ENCODE measurements at regions not wholly inside any gene's neighbourhood (a gene's known extent, or its start where the extent isn't known, plus 50 kb on each side); places are given as distances from the start of the nearest gene placed in this dataset.

DNA sequence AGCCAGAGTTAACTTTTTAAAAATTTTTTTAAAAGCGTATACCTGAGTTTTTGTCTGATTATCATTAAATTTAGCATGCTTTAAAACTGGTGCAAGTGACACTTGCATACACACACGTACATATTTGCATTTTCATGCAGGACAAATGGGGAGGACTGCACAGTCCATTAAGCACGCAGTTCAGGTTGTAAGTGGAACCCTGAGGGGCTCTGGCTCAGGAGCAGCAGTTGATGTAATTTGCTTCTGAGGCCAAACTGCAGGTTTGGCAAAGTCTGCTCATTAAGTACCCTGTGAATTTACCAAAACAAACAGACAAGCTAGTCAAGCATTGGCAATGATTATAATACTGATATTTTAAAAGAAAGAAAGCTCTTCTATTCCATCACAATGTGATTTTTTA, 215.8 kb upstream of the PFKP start:
- no peak for DNase-seq

DNA sequence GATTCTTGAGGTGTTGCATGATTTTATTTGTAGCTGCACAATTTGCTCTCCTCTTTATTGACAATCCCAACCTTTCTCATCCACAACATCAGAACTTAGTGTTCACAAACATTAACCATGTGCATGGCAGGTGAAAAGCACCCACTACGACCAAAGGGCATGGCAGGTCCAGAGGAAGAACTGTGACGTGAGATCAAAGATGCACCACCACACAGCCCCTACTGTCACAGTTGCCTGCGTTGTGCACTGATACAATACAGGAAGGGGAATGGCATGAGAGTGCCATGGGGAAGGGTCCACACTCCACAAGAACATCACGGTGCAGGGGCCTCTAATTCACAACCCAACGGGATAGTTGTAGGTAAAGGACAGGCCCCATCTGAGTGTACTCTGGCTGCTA, 217.1 kb upstream of the PFKP start:
- DNase-seq, result no peak

DNA sequence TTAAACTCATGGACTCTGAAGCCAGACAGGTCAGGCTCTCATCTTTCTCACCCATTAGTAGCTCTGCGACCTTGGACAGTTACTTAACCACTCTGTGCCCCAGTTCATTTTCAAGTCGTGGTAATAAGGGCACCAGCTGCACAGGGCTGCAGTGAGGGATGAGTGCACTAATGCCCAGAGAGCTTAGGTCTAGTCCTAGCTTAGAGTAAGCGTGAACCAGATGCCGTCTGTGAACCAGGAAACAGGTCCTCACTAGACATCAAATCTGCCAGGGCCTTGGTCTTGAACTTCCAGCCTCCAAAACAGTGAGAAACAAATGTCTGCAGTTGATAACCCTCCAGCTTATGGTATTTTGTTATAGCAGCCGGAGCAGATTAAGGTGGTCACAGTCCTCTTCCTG, 222.4 kb upstream of the PFKP start:
- no peak for DNase-seq

DNA sequence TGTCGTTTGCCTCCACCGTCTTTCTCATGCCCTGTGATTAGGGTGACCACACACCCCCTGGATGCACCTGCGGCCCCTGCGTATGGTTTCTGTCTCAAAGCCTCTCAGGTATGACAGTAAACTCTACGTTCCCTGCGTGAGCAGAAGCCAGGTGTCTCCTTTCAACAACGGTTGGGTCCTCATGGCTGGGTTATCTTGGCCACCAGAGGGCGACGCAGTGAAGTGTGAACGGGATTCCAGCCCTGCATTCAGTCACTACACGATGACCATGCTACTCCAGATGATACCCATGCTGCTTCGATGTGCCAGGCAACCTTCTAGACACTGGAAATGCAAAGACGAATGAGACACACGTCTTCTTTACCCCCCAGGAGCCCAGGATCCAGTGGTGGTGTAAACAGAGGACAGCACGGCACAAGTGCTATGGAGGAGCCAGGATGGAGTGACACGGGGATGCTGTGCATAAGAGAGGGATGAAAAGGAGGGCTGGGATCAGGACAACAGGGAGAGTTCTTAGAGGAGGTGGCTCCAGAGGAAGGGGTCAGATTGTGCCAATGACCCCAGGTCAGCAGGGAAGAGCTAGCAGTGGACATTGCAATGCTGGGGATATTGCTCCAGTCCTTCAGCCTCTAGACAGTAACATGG, 228.1 kb upstream of the PFKP start:
- no peak for DNase-seq

DNA sequence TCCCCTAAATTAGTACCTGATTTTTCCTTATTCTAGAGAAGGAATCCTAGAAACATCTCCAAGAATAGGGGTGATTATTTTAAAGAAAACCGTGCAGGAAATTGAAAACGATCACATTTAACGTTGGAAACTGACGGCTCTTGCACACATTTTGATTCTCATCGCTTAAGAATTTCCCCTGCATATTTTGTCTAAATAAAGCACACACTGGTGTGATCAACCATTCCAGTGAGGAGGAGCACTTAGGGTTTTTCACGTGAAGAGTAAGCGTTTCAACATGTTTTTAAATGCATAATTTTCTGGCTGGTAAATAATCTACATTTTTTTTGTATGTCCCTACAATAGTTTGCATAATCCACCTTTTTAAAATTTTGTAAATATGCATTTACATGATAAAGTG, 229.7 kb upstream of the PFKP start:
- no peak for DNase-seq

DNA sequence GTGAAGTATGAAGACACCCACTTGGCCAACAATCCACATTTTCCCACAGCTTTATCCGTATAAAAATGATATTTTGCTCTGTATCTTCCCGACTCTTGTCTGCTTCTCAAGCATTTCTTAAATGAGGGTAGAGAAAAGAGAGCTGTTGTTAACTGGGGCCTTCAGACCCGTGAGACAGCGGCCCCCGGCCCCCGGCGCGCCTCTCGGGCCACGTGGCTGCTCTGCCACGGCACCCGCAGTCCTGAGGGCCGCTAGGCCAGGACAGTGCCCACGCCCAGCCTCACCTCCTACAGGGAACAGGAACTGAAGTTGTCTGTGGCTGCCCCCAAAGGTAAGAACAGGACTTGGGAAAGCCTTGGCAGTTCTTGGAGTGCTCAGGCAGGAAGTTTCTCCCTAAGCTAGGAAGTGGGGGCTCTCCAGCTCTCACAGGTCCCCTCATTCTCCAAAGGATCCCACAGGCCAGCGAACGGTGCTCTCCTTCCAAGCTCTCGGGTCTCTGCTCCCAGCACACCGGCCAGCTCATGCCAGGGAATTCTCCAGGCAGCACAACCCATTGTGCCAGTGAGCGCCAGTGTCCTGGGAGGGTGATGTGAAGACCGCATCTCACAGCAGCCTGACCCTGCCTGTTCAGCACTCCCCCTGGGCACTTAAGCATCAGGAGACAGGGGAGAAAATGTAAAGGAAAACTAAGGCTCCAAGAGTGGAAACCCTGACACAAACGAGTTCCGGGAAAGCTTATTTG, 230.3 kb upstream of the PFKP start:
- DNase-seq, result no peak

DNA sequence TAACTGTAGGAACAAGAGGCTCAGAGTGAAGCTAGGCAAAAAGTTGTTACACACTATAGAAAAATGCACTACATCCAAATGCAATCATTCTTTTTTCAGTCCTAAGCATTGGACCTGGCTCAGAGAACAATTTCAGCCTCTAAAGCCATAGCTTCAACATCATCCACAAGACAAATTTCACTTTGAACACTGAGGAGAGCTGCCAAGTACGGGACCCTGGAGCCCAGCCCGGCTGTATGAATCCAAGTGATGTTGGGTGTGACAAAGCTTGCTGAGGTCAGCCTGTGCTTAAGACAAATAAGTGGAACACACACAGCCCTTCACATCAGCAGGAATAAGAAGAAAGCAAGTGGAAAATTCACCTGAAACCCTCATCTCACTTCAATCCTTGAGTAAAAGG, 233.1 kb upstream of the PFKP start:
- DNase-seq, result no peak

DNA sequence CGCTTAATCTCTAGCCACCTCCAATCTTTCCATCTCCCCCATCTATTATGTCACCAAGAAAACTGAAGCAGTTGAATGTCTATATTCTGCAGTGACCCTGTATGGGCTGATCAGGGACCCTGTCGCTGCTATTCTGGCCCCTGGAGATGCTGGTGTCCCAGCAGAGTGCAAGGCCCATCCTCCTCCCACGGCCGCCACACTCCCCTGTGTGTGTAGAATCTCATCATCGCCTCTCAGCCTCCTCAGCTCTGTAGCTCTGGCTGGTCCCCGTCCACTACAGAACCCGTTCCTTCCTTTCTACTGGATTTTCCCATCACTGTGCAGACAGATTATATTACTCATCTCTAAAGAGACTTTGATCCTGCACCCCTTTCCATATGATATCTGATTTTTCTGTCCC, 235.8 kb upstream of the PFKP start:
- DNase-seq, result no peak

DNA sequence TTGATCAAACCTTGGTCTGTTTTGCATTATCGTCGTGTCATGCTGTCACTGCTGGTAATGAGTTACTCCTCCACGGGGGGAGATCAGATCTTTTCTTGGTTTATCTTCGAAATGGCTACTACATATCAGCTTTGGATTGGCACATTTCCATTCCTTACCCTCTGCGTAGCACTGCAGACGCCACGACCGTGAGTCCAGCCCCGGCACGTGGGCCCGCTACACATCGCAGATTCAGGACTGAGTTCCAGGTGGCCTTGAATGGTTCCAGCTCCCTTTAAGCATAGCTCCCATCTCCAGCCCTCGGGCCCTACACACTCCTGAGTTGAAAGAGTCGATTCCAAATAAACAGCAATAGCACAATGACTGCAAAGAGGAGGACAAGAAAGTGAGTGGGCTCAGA, 238.6 kb upstream of the PFKP start:
- DNase-seq, result no peak

DNA sequence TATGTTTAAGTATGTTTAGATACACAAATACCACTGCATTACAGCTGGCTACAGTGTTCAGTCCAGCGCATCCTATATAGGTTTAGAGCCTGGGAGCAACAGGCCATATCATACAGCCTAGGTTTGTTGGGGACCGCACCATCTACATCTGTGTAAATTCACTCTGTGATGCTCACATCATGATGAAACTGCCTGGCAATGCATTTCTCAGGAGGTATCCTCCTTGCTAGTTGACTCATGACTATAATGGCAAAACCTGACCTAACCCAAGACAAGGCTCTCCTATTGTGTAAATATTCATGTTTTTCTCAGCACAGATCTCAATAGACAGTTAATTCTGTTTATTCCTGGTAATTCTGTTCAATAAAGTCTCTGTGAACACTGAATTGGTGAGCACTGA, 240.7 kb upstream of the PFKP start:
- DNase-seq, result no peak

DNA sequence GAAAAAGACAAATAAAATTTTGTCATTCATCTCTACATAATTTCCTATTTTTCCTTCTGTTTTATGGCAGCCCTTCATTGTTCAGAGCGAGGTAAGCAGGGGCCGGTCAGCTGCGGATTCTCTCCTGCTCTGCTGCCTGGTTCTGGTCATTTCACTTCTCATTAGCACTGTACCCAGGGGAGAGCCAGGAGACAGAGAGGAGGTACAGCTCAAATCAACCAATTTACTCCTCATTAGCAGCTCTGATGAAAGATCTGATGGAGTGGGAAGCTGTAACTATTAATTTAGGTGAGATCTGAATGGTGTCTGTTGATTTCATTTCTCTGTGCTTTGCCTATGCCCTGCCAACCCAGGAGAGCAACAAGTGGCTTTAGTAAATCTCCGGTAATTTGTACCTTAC, 241.5 kb upstream of the PFKP start:
- DNase-seq, result no peak

DNA sequence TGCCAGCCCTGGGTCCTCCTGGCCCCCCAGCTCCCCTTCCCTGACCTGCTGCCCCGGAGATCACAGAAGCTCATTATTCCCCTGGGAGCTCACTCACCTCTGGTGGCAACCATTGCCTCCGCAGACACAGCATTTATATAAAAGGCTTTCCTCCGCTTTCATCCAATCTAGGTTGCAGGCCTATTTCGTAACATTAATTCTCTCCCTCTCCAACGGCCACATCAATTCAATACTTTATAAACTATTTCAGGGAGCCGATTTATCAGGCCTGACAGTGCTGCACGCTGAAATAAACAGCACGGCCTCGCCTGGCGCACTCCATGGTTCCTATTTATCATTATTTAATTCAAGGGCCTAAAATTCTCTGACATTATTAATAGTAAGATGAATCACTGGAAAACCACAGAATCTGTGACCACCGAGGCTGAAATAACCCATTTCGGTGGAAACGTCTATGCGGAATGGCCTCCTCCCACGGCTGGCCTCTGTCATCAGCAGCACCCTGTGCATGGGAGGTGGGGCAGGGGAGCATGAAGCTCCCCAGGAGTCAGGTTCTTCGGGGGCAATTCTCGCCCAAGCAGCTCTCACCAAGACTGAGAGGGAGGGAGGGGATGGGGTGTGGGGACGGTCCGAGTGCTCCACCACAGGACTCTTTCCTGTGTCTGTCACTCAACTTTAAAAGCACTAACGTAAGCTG, 249.3 kb upstream of the PFKP start:
- no peak for DNase-seq

DNA sequence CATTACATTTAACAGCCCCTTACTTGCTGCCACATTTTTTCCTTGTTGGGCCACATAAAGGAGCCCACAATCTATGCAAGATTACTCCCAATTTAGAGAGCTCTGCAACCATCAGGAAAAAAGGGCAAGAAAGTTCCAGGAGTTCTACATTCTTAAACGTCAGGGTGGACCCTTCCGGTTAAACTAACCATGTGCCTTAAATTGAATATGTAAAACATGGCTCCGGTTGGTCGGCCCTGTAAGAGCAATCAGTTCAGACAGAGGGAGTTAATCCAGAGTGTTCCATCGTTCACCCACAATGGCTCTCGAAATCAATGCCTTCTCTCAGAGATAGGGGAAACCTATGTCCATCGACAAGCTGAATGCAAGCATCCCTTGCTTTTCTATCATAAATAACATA, 253.7 kb upstream of the PFKP start:
- no peak for DNase-seq

DNA sequence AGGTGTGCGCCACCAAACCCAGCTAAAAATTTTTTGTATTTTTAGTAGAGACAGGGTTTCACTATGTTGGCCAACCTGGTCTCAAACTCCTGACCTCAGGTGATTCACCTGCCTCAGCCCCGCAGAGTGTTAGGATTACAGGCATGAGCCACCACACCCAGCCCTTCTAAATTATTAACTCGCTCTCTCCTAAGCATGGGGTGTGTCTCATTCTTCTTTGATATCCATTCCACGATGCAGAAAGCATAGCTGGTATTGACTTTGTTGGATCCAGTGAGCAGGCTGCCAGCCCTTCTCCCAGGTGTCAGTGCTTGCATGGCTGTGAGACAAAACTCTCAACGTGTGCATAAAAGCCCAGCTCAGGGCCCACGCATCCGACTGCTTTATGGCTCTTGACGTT, 254.1 kb upstream of the PFKP start:
- DNase-seq, result no peak

DNA sequence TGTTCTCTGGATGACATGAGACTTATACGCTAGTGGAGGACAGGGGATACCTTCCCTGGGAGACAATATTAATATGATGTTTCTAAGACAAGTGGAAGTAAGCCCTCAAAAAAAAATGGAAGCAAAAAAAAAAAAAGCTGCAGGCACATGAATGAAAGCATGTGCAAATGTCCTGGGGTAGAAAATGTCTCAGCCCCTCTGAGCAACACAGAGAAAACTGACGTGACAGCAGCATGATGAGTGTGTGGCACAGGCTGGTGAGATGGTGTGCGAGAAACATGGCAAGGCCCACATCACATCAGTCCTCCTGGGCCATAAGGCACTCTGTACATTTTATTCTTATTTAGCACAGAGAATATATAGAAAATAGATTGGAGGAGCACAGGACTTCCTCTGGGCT, 254.7 kb upstream of the PFKP start:
- DNase-seq, result no peak

DNA sequence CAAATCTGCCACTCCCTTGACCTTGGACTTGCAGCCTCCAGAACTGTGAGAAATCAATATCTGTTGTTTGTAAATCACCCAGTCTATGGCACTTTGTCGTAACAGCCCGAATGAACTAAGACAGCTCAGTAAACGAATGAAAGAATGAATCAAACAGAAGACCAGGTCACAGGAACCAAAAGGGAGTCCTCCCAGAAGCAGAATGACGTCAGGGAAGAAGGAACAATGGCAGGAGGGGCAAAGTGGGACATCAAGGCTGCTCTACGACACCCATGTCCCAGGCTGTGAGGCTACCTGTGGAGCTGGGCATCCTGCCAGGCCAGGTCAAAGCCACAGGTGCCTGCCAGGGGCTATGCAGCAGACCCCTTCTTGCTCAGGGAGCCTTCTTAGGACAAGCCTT, 267.2 kb upstream of the PFKP start:
- DNase-seq, result no peak

DNA sequence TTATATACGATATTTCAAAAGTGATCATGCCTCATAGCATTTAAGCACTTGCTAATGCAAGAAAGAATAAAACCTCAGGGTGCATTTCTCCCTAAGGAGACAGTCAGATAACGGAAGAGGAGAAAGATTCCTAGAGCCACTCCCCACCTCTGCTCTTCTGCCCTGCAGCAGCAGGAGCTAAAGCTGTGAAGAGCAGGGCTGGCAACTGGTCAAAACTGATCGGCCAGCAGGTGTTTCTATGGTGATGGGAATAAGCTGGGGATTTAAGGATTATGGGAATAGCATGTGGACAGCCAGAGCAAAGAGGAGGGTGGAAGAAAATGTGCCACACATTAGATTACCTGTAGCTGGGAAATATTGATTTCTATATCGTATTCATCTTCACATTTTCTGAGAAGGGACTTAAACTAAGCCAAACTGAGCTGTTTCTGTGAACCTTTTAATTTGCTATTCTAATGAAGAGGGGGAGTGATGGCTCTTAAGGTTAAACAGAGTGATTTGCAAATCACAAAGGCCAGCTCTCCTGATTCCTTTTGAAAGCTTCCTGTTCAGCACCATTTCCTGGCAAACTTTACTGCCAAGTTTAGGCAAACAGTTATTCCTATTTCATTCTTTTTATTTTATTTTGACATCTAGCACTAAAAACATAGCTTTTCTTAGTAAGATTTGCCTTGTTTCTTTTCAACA, 268.9 kb upstream of the PFKP start:
- DNase-seq, result no peak

DNA sequence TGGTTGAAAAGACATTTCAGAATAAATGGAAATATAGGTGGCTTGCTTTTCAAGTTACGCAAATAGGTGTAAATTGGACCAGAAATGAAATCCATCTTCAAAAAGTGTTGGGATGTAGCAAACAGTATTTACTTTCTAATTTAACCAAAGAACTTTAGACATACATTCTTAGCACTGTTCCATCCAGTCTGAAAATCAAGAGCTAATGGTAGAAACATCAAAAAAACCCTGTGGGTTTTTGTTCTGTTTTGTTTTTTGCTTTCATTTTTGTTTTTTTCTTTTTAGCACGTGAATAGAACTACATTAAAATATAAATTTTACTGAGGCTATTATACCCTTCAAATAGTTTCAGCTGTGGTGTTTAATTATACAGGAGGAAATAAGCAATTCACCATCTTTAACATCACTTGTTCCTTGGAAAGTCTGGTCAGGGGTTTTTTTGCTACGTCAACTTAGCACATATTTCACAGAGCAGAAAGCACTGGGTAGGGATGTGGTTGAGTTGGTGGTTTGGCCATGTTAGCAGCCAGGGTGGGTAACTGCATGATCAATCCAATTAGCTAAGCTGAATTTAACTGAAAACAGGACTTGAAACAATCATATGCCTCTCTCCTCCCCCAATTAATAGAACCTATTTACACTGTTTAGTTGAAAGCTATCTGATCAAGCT, 275.4 kb upstream of the PFKP start:
- DNase-seq, result no peak

DNA sequence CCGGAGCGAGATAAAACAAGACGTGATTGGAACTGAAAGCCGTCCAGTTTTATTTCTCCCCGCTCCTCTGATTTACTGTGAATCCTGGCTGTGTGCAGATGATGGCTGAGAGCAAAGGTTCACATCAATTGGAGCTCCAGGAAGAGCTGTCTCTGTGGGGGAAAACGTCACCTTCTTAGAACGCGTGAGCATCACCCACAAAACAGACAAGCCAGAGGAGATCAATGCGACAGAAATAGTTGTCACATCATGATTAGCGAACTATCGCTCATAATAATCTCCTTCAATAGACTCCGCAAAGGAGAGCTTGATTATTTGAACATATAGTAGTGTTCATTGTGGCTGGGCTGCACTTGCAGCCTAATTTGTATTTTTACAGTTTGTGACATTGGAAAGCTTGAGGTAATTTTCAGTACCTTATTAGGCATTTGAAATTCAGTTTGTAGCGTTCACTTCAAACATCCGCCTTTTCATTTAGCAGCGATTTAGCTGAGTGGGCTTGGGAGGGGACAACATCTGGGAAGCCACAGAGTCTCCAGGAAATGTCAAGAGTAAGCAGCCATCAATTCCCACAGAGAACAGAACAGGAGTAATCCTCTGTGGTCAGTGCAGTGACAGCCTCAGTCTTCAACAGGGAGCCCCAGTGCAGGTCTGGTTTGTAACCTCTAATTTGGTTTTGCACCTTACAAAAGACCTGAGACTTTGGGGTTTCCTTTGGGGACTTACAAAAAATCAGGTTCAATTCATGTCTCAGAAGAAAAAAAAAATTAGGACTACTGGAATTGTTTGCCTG, 276.8 kb upstream of the PFKP start:
- no peak for DNase-seq

DNA sequence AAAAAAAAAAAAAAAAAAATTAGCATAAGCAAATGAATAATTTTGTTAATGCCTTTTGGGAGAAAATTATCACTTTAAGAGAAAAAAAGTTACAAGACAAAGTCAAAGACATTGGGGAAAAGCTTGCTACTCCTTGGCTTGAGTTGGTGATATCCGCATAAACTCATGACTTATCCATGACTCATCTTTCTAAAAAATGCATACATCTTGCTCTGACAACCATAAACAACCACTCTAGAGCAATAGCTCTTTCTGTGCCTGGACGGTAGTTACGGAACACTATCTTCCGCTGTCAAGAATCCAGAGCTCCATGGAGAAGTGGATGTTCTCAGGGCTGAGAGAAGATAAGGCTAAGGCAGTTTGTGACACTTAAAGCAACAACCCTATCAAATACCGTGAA, 281.1 kb upstream of the PFKP start:
- no peak for DNase-seq

DNA sequence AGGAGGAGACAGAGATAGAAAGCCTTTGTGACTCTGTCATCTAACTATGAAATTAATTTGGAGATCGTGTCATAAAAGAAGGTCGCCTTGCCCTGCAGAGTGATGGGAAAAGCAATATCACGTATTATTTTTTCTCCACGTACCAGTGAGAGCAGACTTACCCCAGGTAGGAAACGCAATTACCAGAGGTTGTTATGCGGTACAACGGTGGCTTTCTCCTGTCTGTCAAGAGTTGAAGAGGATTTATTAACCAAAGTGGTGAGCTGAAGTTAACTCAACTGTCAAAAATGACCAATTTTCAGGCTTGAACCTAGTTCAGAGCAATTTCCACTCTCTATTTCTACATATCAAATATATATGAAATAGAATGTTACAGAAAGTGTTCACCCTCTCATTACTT, 282.6 kb upstream of the PFKP start:
- no peak for DNase-seq

DNA sequence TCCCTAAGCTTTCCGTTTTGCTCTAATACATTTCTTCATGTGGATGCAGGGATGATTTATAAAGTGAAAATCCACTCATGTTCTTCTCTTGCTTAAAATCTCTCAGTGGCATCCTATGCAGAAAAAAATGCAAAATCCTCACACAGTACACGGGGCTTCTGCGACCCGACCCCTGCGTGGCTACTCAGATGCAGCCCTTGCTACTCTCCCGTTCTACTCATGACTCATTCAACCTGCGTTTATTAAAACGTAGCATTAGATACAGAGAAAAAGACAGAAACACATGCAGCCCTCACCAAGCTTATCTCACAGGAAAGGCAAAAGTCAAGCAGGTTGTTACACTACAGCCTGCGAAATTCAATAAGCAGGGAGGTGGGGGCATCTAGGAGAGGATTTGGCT, 284.4 kb upstream of the PFKP start:
- no peak for DNase-seq
